Activated CD4-positive, alpha-beta T cell treated with anti-CD3 and anti-CD28 coated beads for 36 hours (primary cell): ENCODE measurements at regions not wholly inside any gene's neighbourhood (a gene's known extent, or its start where the extent isn't known, plus 50 kb on each side); places are given as distances from the start of the nearest gene placed in this dataset.
A peak's percentile ranks its signal among the peaks of the same experiment; 100 is the strongest.

Source experiments
- ATAC-seq: fragments of 200-7000 bp; cut with Tn5 transposase; one replicate; pipeline ENCODE4 v1.10.0; 2021; ENCODE audit warnings: mild to moderate bottlenecking, moderate library complexity
- CTCF ChIA-PET: fragments of 350-600 bp; sonication (Branson Sonifier 250); formaldehyde crosslinking; loops from one replicate; lab custom pipeline; 2021; ENCODE audit warnings: antibody characterized with exemption; lab: Charles Lee
- POLR2A ChIA-PET: fragments of 350-600 bp; sonication (Branson Sonifier 250); formaldehyde crosslinking; loops from one replicate; lab custom pipeline; 2021; ENCODE audit warnings: antibody characterized with exemption, inconsistent platforms; lab: Charles Lee
- DNase-seq: peaks from one replicate; pipeline ENCODE4 v3.0.0-alpha.2; 2020
- H3K27ac Mint-ChIP-seq: one replicate; pipeline ENCODE4 v1.8.0; 2021; ENCODE audit warnings: mixed read lengths
- H3K27me3 Mint-ChIP-seq: one replicate; pipeline ENCODE4 v1.8.0; 2021; ENCODE audit warnings: mixed read lengths
- H3K36me3 Mint-ChIP-seq: one replicate; pipeline ENCODE4 v1.8.0; 2021; ENCODE audit warnings: low read depth, mixed read lengths
- H3K4me1 Mint-ChIP-seq: one replicate; pipeline ENCODE4 v1.8.0; 2021; ENCODE audit warnings: mixed read lengths
- H3K4me3 Mint-ChIP-seq: one replicate; pipeline ENCODE4 v1.8.0; 2021; ENCODE audit warnings: mild to moderate bottlenecking, moderate library complexity, mixed read lengths
- H3K9me3 Mint-ChIP-seq: one replicate; pipeline ENCODE4 v1.8.0; 2021; ENCODE audit warnings: low read depth, mixed read lengths
- intact Hi-C, 2 experiments: fragments of 100-400 bp; cut with DNase I in 1 of 2; cut with micrococcal nuclease in 1 of 2; formaldehyde crosslinking; loops; one replicate each; pipeline versions ENCODE4 v1.14.2 to v1.15.1; 2022 to 2024; cut with DNase I, micrococcal nuclease

DNA sequence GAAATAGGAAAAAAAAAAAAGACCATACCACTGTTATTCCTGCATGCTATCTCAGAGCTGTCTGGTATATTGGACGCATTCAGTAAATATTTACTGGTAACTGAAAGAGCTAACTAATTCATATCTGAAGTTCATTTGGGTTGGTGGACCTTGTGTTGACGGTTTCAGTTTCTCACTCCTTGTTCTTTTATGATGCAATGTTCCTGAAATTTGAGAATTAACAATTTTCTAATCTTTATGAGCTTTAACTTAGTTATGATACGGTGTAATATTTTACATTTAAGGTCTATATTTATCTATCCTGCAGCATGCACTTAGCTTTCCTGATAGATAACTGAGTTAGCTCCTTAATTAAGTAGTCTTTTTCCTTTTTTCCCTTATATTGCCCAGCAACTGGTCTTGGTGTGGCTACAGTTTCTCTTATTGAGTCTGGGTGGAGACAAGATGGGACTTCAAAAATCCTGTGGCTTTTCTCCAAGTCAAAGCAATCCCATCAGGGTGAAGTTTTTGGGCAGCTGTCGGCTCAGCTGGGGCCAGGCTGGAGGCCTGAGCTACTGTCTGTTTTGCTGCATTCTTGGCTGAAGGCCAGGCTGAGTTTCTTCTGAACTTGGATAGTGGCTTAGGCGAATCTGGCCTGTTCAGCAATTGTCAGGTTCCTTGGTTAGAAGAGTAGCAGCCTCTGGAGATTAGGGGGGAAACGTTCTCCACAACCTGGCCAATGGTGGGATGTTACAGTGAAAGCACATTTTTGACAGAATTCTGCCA lies 78.4 kb upstream of the MEX3C start:
- H3K9me3 Mint-ChIP-seq = no peaks in the 10 kb centered on the region
- no peaks in the 10 kb centered on the region for H3K36me3 Mint-ChIP-seq
- intact Hi-C loops = loop anchor here in 1 of 2 experiments (5.0 to 10.0 kb wide), 3 partner anchors 106 to 259 kb away; no protein-coding TSS in a partner anchor
- peaks cover 7% of the 10 kb centered on the region for H3K27me3 Mint-ChIP-seq
- ATAC-seq = no peak
- no peak overlapping the region for H3K4me3 Mint-ChIP-seq
- ChIA-PET CTCF (interaction anchor here (0.5 to 1.0 kb wide), 3 partner anchors 29 to 70 kb away, joined by 3 read pairs; no protein-coding TSS in a partner anchor), POLR2A (no interaction called here)
- no peaks in the 10 kb centered on the region for H3K4me1 Mint-ChIP-seq
- DNase-seq = no peak
- no peak overlapping the region for H3K27ac Mint-ChIP-seq

GRCh38 chr18:51278045-51278649 lies 80.7 kb upstream of the MEX3C start:
- intact Hi-C loops = loop anchor here in 1 of 2 experiments (5.0 to 10.0 kb wide), 3 partner anchors 104 to 257 kb away; no protein-coding TSS in a partner anchor
- Mint-ChIP-seq H3K9me3 (no peaks in the 10 kb centered on the region), H3K27ac (no peak overlapping the region), H3K4me1 (no peaks in the 10 kb centered on the region), H3K36me3 (no peaks in the 10 kb centered on the region), H3K27me3 (peaks cover 7% of the 10 kb centered on the region), H3K4me3 (no peak overlapping the region)
- ChIA-PET POLR2A (no interaction called here), CTCF (interaction anchor here (0.5 to 2.0 kb wide), 14 partner anchors 11 to 1510 kb away, joined by 3 to 12 read pairs (median 4); no protein-coding TSS in a partner anchor)
- peak; percentile 78 for ATAC-seq
- DNase-seq = peak; percentile 76

DNA sequence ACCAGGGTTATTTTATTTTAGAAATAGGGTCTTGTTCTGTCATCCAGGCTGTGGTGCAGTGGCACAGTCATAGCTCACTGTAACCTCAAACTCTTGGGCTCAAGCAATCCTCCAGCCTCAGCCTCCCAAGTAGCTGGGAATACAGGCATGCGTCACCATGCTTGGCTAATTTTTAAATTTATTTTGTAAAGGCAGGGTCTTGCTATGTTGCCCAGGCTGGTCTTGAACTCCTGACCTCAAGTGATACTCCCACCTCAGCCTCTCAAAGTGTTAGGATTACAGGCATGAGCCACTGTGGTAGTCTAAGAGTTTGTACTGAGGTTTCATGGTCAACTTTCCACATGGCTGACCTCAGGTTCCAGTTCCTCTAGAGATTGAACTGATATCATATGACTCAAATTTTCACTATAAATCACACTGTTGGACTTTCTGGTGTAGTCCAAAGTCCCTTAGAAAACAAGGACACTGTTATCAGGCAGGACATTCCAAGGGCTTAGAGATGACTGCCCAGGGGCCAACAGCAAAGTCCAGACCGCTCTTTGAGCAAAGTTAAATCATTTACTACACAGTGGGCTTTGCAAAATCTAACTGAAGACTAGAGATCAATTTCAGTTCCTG lies 82.0 kb upstream of the MEX3C start:
- Mint-ChIP-seq H3K27ac (no peak overlapping the region), H3K4me1 (no peaks in the 10 kb centered on the region), H3K36me3 (no peaks in the 10 kb centered on the region), H3K27me3 (peaks cover 7% of the 10 kb centered on the region), H3K4me3 (no peak overlapping the region), H3K9me3 (no peaks in the 10 kb centered on the region)
- ATAC-seq (no peak), DNase-seq (no peak)
- CTCF ChIA-PET = interaction anchor here (0.6 to 1.0 kb wide), 4 partner anchors 13 to 653 kb away, joined by 3 to 5 read pairs (median 4); no protein-coding TSS in a partner anchor
- POLR2A ChIA-PET = no interaction called here
- intact Hi-C loops = loop anchor here in 1 of 2 experiments (5.0 to 10.0 kb wide), 3 partner anchors 103 to 255 kb away; no protein-coding TSS in a partner anchor

- Mint-ChIP-seq H3K36me3 (no peaks in the 10 kb centered on the region), H3K9me3 (peaks cover 3% of the 10 kb centered on the region), H3K4me3 (no peak overlapping the region), H3K27me3 (peaks cover 8% of the 10 kb centered on the region), H3K27ac (no peak overlapping the region), H3K4me1 (no peaks in the 10 kb centered on the region)
- ChIA-PET CTCF (no interaction called here), POLR2A (no interaction called here)
- intact Hi-C loops = no loop called here
- DNase-seq = no peak
- no peak for ATAC-seq
Observed at GRCh38 chr18:51287818-51288508, 90.5 kb upstream of the MEX3C start.

- H3K9me3 Mint-ChIP-seq = peaks cover 3% of the 10 kb centered on the region
- H3K4me3 Mint-ChIP-seq = no peak overlapping the region
- ChIA-PET POLR2A (no interaction called here), CTCF (no interaction called here)
- peaks cover 12% of the 10 kb centered on the region for H3K27me3 Mint-ChIP-seq
- DNase-seq (no peak), ATAC-seq (no peak)
- H3K27ac Mint-ChIP-seq = no peak overlapping the region
- H3K36me3 Mint-ChIP-seq = no peaks in the 10 kb centered on the region
- intact Hi-C loops = no loop called here
- H3K4me1 Mint-ChIP-seq = no peaks in the 10 kb centered on the region
Observed at GRCh38 chr18:51288582-51288981, 91.1 kb upstream of the MEX3C start.

DNA sequence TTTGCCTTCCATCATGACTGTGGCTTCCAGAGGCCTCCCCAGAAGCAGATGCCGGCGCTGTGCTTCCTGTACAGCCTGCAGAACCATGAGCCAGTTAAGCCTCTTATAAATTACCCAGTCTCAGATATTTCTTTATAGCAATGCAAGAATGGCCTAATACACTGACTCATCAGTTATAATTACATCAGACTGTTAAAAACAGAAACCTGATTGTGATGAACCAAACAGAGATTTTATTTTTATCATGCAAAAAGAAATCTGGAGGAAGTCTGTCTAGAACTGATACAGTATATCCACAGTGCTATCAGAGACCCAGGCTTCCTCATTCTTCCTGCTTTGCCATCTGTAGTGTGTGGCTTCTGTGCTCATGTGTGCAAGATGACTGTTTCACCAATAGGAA lies 93.4 kb upstream of the MEX3C start:
- H3K4me3 Mint-ChIP-seq = no peak overlapping the region
- POLR2A ChIA-PET = no interaction called here
- intact Hi-C loops = no loop called here
- H3K27ac Mint-ChIP-seq = no peak overlapping the region
- CTCF ChIA-PET = no interaction called here
- peaks cover 3% of the 10 kb centered on the region for H3K9me3 Mint-ChIP-seq
- no peak for DNase-seq
- H3K36me3 Mint-ChIP-seq = no peaks in the 10 kb centered on the region
- no peak for ATAC-seq
- H3K27me3 Mint-ChIP-seq = peaks cover 13% of the 10 kb centered on the region
- H3K4me1 Mint-ChIP-seq = no peaks in the 10 kb centered on the region

DNA sequence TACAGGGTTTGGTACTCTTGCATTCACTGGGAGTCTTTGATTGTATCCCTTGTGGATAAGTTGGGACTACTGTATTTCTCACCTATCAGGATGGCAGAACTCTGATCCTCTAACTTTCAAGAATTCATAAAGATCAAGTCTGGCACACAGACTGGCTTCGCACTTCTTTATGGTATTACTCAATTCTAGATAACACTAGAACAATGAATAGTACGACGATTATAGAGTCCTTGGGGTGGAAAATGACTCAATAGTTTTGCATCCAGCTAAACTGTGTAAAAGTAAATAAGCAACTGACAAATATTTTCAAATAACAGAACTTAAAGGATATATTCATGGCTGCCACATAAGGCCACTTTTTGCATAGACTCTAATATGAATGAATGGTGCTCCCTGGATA lies 103.4 kb upstream of the MEX3C start:
- intact Hi-C loops = no loop called here
- H3K4me1 Mint-ChIP-seq = no peaks in the 10 kb centered on the region
- ChIA-PET CTCF (no interaction called here), POLR2A (no interaction called here)
- ATAC-seq = peak; percentile 55
- H3K27ac Mint-ChIP-seq = no peak overlapping the region
- H3K27me3 Mint-ChIP-seq = peaks cover 4% of the 10 kb centered on the region
- H3K9me3 Mint-ChIP-seq = no peaks in the 10 kb centered on the region
- no peak for DNase-seq
- no peaks in the 10 kb centered on the region for H3K36me3 Mint-ChIP-seq
- H3K4me3 Mint-ChIP-seq = no peak overlapping the region

DNA sequence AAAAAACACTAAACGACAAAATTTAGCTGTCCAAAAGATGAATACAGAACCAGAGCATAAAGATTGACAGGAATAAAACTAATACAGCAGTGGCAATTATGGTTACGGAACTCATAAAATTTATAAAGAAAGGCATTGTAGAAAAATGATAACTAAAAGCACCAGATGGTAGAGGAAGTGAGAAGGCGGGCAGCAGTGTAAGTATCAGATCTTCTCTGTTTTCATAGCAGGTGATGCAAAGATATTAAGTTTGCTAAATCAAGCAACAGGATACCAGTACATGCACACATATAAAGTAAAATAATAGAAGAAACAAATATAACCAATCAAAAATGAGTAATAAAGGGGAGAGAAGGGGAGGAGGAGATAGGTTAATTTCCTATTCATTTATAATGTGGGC lies 103.9 kb upstream of the MEX3C start:
- H3K4me1 Mint-ChIP-seq = no peaks in the 10 kb centered on the region
- H3K27ac Mint-ChIP-seq = no peak overlapping the region
- ChIA-PET CTCF (no interaction called here), POLR2A (no interaction called here)
- H3K27me3 Mint-ChIP-seq = peaks cover 9% of the 10 kb centered on the region
- no peak overlapping the region for H3K4me3 Mint-ChIP-seq
- DNase-seq (no peak), ATAC-seq (no peak)
- intact Hi-C loops = no loop called here
- no peaks in the 10 kb centered on the region for H3K9me3 Mint-ChIP-seq
- H3K36me3 Mint-ChIP-seq = no peaks in the 10 kb centered on the region

DNA sequence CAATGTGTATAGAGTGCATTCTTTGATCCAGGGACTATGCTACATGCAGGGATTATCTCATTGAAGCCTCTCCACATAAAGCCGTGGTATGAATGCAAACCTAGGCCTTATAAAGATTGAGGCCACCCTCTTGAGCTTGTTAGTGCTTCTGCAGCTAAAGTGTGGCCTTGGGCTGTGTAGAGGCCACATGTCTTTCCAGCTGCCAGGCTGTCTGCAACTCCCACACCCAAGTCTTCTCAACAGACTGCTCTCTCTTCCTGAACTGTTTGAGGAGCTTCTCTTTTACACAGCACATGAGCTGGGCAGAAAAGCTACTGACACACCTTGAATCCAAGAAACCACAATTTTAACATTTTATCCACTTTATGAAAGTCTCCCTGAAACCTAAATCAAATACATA lies 119.2 kb upstream of the MEX3C start:
- POLR2A ChIA-PET = no interaction called here
- Mint-ChIP-seq H3K27me3 (peaks cover 7% of the 10 kb centered on the region), H3K36me3 (no peaks in the 10 kb centered on the region), H3K4me1 (no peaks in the 10 kb centered on the region), H3K9me3 (peaks cover 4% of the 10 kb centered on the region), H3K27ac (no peak overlapping the region), H3K4me3 (no peak overlapping the region)
- no peak for DNase-seq
- intact Hi-C loops = no loop called here
- no peak for ATAC-seq
- CTCF ChIA-PET = interaction anchor here (0.7 kb wide), 1 partner anchor 10 kb away, joined by 3 read pairs; no protein-coding TSS in a partner anchor

DNA sequence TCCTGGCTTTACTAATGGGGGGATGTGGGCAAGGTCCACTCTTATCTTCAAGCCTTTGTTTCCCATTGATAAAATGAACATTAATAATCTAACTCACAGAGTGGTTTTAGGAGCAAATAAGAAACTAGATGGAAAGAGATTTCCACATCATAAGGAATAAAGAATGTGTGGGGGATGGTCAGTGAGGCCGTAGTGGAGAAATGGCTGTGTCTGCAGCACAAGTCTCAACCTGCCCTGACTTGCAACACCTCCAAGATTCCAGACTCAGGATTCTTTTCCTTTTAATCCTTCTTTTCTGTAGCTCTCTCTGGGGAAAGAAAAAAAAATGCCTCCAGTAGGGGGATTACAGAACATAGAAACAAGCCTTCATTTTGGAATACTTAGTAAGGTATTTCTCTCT lies 124.2 kb upstream of the MEX3C start:
- Mint-ChIP-seq H3K27me3 (peaks cover 4% of the 10 kb centered on the region), H3K4me1 (no peaks in the 10 kb centered on the region), H3K36me3 (no peaks in the 10 kb centered on the region), H3K4me3 (no peak overlapping the region), H3K9me3 (no peaks in the 10 kb centered on the region), H3K27ac (no peak overlapping the region)
- intact Hi-C loops = no loop called here
- no peak for DNase-seq
- POLR2A ChIA-PET = no interaction called here
- CTCF ChIA-PET = no interaction called here
- ATAC-seq = no peak

- ATAC-seq (no peak), DNase-seq (no peak)
- POLR2A ChIA-PET = no interaction called here
- intact Hi-C loops = no loop called here
- H3K9me3 Mint-ChIP-seq = no peaks in the 10 kb centered on the region
- H3K27me3 Mint-ChIP-seq = peaks cover 2% of the 10 kb centered on the region
- no peak overlapping the region for H3K27ac Mint-ChIP-seq
- no peaks in the 10 kb centered on the region for H3K36me3 Mint-ChIP-seq
- no peak overlapping the region for H3K4me3 Mint-ChIP-seq
- H3K4me1 Mint-ChIP-seq = no peaks in the 10 kb centered on the region
- CTCF ChIA-PET = interaction anchor here (0.7 kb wide), 1 partner anchor 16 kb away, joined by 3 read pairs; no protein-coding TSS in a partner anchor
Observed at GRCh38 chr18:51323961-51324360, 126.5 kb upstream of the MEX3C start.
